Epidermal melanocyte (primary cell): ENCODE measurements at regions not wholly inside any gene's neighbourhood (a gene's known extent, or its start where the extent isn't known, plus 50 kb on each side); places are given as distances from the start of the nearest gene placed in this dataset.

Experiments
- DNase-seq: peaks from one replicate; pipeline ENCODE4 v3.0.0; 2011; ENCODE audit warnings: low spot score; ENCODE audit not compliant: insufficient read length

GRCh38 chr12:89108265-89108664 is 244.0 kb downstream of the DUSP6 start:
- DNase-seq: no peak

- no peak for DNase-seq
Measured at GRCh38 chr12:89106950-89107349, 245.4 kb downstream of the DUSP6 start.

GRCh38 chr12:89105243-89105642 is 247.1 kb downstream of the DUSP6 start:
- DNase-seq: no peak

- DNase-seq: no peak
Measured at GRCh38 chr12:89103831-89104230, 248.5 kb downstream of the DUSP6 start.

GRCh38 chr12:89101440-89101839 is 250.9 kb downstream of the DUSP6 start:
- DNase-seq: no peak

- DNase-seq: no peak
Measured at GRCh38 chr12:89098441-89099112, 253.7 kb downstream of the DUSP6 start.

GRCh38 chr12:89092297-89092696 is 260.0 kb downstream of the DUSP6 start:
- no peak for DNase-seq

GRCh38 chr12:89091293-89091841 is 260.9 kb downstream of the DUSP6 start:
- DNase-seq: no peak

- DNase-seq: no peak
Measured at GRCh38 chr12:89089264-89089663, 263.0 kb downstream of the DUSP6 start.

- no peak for DNase-seq
Measured at GRCh38 chr12:89087876-89088275, 264.4 kb downstream of the DUSP6 start.

GRCh38 chr12:89087149-89087825 is 265.0 kb downstream of the DUSP6 start:
- no peak for DNase-seq

- DNase-seq: no peak
Measured at GRCh38 chr12:89085421-89085820, 266.9 kb downstream of the DUSP6 start.

GRCh38 chr12:89084751-89085150 is 267.6 kb downstream of the DUSP6 start:
- DNase-seq: no peak

- no peak for DNase-seq
Measured at GRCh38 chr12:89083491-89083890, 268.8 kb downstream of the DUSP6 start.

- no peak for DNase-seq
Measured at GRCh38 chr12:89082370-89082753, 269.9 kb downstream of the DUSP6 start.

GRCh38 chr12:89081719-89082369 is 270.5 kb downstream of the DUSP6 start:
- no peak for DNase-seq

- no peak for DNase-seq
Measured at GRCh38 chr12:89080793-89081465, 271.4 kb downstream of the DUSP6 start.

GRCh38 chr12:89075880-89076540 is 276.3 kb downstream of the DUSP6 start:
- no peak for DNase-seq

- DNase-seq: no peak
Measured at GRCh38 chr12:89073659-89074058, 278.6 kb downstream of the DUSP6 start.

- DNase-seq: no peak
Measured at GRCh38 chr12:89073027-89073398, 279.3 kb downstream of the DUSP6 start.

- DNase-seq: no peak
Measured at GRCh38 chr12:89072294-89073026, 279.8 kb downstream of the DUSP6 start.
